ENCODE measurements at regions not wholly inside any gene's neighbourhood (a gene's known extent, or its start where the extent isn't known, plus 50 kb on each side); places are given as distances from the start of the nearest gene placed in this dataset.

DNA sequence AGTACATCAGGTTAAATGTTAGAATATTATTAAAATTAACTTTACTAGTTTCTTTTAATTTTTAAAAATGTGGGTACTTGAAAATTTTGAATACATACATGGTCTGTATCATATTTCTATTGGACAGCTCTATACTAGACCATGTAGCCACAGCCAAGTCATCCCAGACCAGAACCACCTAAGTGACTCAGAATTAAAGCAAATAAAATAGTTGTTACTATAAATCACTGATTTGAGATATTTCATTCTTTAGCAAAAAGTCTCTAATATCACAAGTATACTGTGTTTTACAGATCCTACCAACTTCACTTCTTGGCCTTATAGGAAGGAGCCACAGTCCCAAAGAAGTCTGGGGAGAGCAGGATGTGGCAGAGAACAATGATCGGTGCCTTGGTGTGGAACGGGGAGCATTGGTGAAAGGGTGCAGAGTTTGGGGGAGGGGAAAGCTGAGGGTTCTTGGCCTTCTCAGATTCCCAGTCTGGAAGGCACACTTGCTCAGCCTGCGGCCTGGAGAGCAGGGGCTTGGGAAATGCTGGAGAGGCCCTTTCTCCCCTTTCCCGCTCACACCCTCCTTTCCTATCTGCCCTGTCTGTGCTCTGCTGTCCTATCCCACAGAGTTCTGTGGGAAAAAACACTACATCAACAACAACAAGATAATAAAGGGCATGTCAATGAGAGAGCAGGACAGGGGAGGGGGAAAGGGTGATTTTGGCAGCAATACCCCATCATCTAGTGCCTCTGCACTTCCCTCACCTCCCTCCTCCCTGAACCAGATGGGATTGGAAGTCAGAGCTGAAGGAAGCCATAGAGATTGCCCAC is 122.1 kb downstream of the NGF start:
- Histone ChIP-seq H3K9ac (ENCODE audit: insufficient read length, low read depth) (no peak overlapping the region), H3K4me1 (ENCODE audit: insufficient read depth, insufficient read length) (peaks cover 6% of the 10 kb centered on the region), H3K9me3 (ENCODE audit: insufficient read depth, low read length) (no peaks in the 10 kb centered on the region), H3K27me3 (ENCODE audit: insufficient read depth, insufficient read length) (no peaks in the 10 kb centered on the region), H3K36me3 (ENCODE audit: insufficient read depth, insufficient read length, low read length) (no peaks in the 10 kb centered on the region), H3K4me3 (ENCODE audit: insufficient read length, low read depth) (no peak overlapping the region)
- DNase-seq (ENCODE audit: low read depth, low spot score), result no peak
- no peak for TF ChIP-seq YY1 (IDR thresholded peaks at IDR 0.05; ENCODE audit: insufficient read depth, insufficient read length)

DNA sequence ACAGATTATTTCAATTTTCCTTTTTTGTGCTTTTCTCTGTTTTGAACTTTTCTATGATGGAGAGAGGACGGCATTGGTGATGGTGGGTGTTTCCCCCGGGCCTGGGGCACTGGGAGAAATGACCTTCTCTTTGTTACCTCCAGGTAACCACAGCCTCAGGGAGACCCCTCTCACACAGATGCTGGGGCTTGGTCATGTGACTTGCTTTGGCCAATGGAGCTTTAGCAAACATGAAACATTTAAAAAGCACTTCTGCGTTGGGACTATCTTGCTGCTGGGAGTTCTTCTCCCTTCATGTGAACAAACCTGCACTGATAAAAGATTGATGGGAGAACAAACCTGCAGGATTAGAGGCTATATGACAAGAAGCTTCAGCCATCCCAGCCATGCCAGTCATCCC is 122.9 kb downstream of the NGF start:
- Histone ChIP-seq H3K27me3 (ENCODE audit: insufficient read depth, insufficient read length) (no peaks in the 10 kb centered on the region), H3K9ac (ENCODE audit: insufficient read length, low read depth) (no peak overlapping the region), H3K4me1 (ENCODE audit: insufficient read depth, insufficient read length) (peaks cover 2% of the 10 kb centered on the region), H3K9me3 (ENCODE audit: insufficient read depth, low read length) (no peaks in the 10 kb centered on the region), H3K4me3 (ENCODE audit: insufficient read length, low read depth) (no peak overlapping the region), H3K36me3 (ENCODE audit: insufficient read depth, insufficient read length, low read length) (no peaks in the 10 kb centered on the region)
- no peak for DNase-seq (ENCODE audit: low read depth, low spot score)
- TF ChIP-seq ZNF274 (IDR thresholded peaks at IDR 0.05; ENCODE audit: low read depth, low read length), result no peak
- TF ChIP-seq SUZ12 (IDR thresholded peaks at IDR 0.05; ENCODE audit: extremely low read depth, insufficient read depth, insufficient read length), result no peak
- no peak for TF ChIP-seq YY1 (IDR thresholded peaks at IDR 0.05; ENCODE audit: insufficient read depth, insufficient read length)

DNA sequence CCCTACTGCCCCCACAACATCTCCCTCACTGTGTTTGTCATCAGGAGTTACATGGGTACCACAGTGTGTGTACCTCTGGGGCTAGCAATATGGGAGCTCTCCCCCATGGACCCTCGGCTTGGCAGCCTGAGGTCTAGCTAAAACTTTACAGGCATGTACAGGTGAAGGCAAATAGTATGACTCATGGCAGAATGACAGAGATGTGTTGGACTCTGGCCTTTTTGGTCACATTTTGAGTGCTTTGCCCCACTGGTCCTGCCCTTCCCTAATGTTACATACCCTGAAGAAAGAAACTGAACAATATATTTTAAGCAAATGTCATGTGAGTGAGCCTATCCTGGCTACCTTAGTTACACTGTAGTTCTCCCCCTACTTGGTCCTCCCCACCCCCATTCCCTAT is 124.0 kb downstream of the NGF start:
- Histone ChIP-seq H3K36me3 (ENCODE audit: insufficient read depth, insufficient read length, low read length) (no peaks in the 10 kb centered on the region), H3K27me3 (ENCODE audit: insufficient read depth, insufficient read length) (no peaks in the 10 kb centered on the region), H3K4me3 (ENCODE audit: insufficient read length, low read depth) (no peak overlapping the region), H3K9ac (ENCODE audit: insufficient read length, low read depth) (no peak overlapping the region), H3K4me1 (ENCODE audit: insufficient read depth, insufficient read length) (peaks cover 2% of the 10 kb centered on the region), H3K9me3 (ENCODE audit: insufficient read depth, low read length) (no peaks in the 10 kb centered on the region)
- TF ChIP-seq SUZ12 (IDR thresholded peaks at IDR 0.05; ENCODE audit: extremely low read depth, insufficient read depth, insufficient read length) (no peak), ZNF274 (IDR thresholded peaks at IDR 0.05; ENCODE audit: low read depth, low read length) (no peak), YY1 (IDR thresholded peaks at IDR 0.05; ENCODE audit: insufficient read depth, insufficient read length) (no peak)
- DNase-seq (ENCODE audit: low read depth, low spot score), result no peak

DNA sequence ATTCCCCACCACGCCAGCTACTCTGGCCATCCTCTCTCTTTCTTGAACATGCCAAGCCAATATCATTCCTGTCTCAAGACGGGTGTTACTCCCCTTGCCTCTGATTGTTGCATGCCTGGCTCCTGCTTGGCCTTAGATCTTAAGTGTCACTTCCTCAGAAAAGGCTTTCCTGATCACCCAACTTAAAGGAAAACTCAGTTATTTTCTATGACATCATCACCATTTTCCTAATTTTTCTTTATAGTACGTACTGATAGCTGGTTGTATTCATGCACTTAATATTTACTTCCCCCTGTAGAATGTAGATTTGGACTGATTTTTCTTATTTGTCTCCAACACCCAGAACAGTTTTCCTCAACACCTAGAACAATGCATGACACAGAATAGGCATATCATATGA is 123.8 kb upstream of the TSPAN2 start:
- DNase-seq (ENCODE audit: low read depth, low spot score), result no peak
- TF ChIP-seq ZNF274 (IDR thresholded peaks at IDR 0.05; ENCODE audit: low read depth, low read length) (no peak), SUZ12 (IDR thresholded peaks at IDR 0.05; ENCODE audit: extremely low read depth, insufficient read depth, insufficient read length) (no peak), YY1 (IDR thresholded peaks at IDR 0.05; ENCODE audit: insufficient read depth, insufficient read length) (no peak)

DNA sequence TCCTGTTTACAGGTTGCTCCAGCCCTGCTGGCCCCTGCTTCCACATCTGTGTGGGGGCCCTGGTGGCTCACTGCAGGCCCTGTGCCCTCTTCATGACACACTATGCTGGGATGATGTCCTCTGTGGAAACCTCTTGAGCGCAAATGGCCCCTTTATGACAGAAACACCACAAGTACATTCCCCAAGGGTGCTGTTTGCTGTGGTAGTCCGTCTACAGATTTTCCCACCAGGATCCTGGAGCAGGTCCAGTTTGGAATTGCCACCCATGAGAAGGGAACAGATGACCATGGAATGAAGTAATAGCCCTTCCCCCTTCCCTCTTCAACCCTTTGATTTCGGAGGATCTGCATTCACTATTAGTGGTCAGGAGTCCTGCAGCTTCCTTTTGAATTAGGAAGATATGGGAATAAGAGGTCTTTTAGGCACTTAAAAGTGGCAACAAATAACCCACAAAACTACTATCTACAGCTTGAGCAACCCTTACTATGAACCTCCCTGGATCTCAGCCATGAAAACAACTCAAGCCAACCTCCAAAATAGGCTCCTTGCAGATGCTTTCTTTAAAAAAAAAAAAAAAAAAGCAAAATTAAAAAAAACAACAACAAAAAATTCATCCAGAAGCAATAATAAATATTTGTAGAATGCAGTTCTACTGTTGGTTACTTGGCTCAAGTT is 121.9 kb upstream of the TSPAN2 start:
- TF ChIP-seq YY1 (IDR thresholded peaks at IDR 0.05; ENCODE audit: insufficient read depth, insufficient read length) (no peak), SUZ12 (IDR thresholded peaks at IDR 0.05; ENCODE audit: extremely low read depth, insufficient read depth, insufficient read length) (no peak), ZNF274 (IDR thresholded peaks at IDR 0.05; ENCODE audit: low read depth, low read length) (no peak)
- Histone ChIP-seq H3K4me1 (ENCODE audit: insufficient read depth, insufficient read length) (no peaks in the 10 kb centered on the region), H3K36me3 (ENCODE audit: insufficient read depth, insufficient read length, low read length) (no peaks in the 10 kb centered on the region), H3K9me3 (ENCODE audit: insufficient read depth, low read length) (no peaks in the 10 kb centered on the region), H3K27me3 (ENCODE audit: insufficient read depth, insufficient read length) (no peaks in the 10 kb centered on the region), H3K4me3 (ENCODE audit: insufficient read length, low read depth) (no peak overlapping the region), H3K9ac (ENCODE audit: insufficient read length, low read depth) (no peak overlapping the region)
- DNase-seq (ENCODE audit: low read depth, low spot score), result no peak

More for the DNA sequence above, 123.8 kb upstream of the TSPAN2 start:
- Histone ChIP-seq H3K9me3 (ENCODE audit: insufficient read depth, low read length) (no peaks in the 10 kb centered on the region), H3K4me3 (ENCODE audit: insufficient read length, low read depth) (no peak overlapping the region), H3K4me1 (ENCODE audit: insufficient read depth, insufficient read length) (peaks cover 2% of the 10 kb centered on the region), H3K27me3 (ENCODE audit: insufficient read depth, insufficient read length) (no peaks in the 10 kb centered on the region), H3K9ac (ENCODE audit: insufficient read length, low read depth) (no peak overlapping the region), H3K36me3 (ENCODE audit: insufficient read depth, insufficient read length, low read length) (no peaks in the 10 kb centered on the region)

DNA sequence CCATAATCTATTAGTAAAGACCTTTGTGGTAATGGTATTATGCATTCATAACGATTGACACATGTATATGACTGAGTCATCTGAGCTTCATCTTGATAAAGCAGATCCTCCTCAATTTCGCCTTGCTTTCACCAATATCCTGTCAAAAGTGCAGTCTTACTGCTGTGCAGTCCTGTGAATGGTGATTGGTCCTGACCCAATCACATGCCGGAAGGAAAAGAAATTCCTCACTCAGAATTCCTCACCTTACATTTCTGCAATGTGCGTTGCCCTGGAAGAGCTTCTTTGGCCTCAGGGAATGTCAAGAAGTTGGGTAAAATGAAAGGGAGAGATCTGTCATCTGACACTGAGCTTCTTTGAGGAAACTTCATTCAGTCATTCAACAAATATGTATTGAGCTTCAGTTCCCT is 121.0 kb upstream of the TSPAN2 start:
- Histone ChIP-seq H3K4me3 (ENCODE audit: insufficient read length, low read depth) (no peak overlapping the region), H3K27me3 (ENCODE audit: insufficient read depth, insufficient read length) (no peaks in the 10 kb centered on the region), H3K36me3 (ENCODE audit: insufficient read depth, insufficient read length, low read length) (no peaks in the 10 kb centered on the region), H3K9ac (ENCODE audit: insufficient read length, low read depth) (no peak overlapping the region), H3K9me3 (ENCODE audit: insufficient read depth, low read length) (no peaks in the 10 kb centered on the region; the same call in 1 of the 2 replicates), H3K4me1 (ENCODE audit: insufficient read depth, insufficient read length) (no peaks in the 10 kb centered on the region)
- TF ChIP-seq SUZ12 (IDR thresholded peaks at IDR 0.05; ENCODE audit: extremely low read depth, insufficient read depth, insufficient read length) (no peak), ZNF274 (IDR thresholded peaks at IDR 0.05; ENCODE audit: low read depth, low read length) (no peak), YY1 (IDR thresholded peaks at IDR 0.05; ENCODE audit: insufficient read depth, insufficient read length) (no peak)
- DNase-seq (ENCODE audit: low read depth, low spot score), result no peak

DNA sequence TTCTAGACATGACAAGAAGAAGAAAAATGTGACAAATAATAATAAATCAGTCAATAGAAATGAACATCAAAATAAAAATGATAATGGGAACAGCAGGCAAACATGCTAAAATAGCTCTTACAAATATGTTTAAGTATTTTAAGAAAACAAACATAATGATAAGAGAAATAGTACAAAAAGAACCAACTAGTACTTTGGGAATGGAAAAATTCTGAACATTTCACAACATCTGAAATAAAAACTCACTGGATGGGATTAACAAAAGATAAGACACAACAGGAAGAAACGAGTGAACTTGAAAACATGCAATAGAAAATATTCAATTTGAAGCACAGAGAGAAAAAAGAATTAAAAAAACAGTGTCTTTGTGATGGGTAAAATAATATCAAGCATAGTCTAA is 115.2 kb upstream of the TSPAN2 start:
- H3K9ac ChIP-seq (ENCODE audit: insufficient read length, low read depth), result no peak overlapping the region
- TF ChIP-seq SUZ12 (IDR thresholded peaks at IDR 0.05; ENCODE audit: extremely low read depth, insufficient read depth, insufficient read length), result no peak
- no peak for TF ChIP-seq YY1 (IDR thresholded peaks at IDR 0.05; ENCODE audit: insufficient read depth, insufficient read length)
- no peak for TF ChIP-seq ZNF274 (IDR thresholded peaks at IDR 0.05; ENCODE audit: low read depth, low read length)
- no peaks in the 10 kb centered on the region for H3K27me3 ChIP-seq (ENCODE audit: insufficient read depth, insufficient read length)
- H3K4me3 ChIP-seq (ENCODE audit: insufficient read length, low read depth), result no peak overlapping the region
- H3K4me1 ChIP-seq (ENCODE audit: insufficient read depth, insufficient read length), result no peaks in the 10 kb centered on the region
- H3K36me3 ChIP-seq (ENCODE audit: insufficient read depth, insufficient read length, low read length), result no peaks in the 10 kb centered on the region
- DNase-seq (ENCODE audit: low read depth, low spot score), result no peak
- H3K9me3 ChIP-seq (ENCODE audit: insufficient read depth, low read length), result peaks cover 14% of the 10 kb centered on the region
